ENCODE measurements at regions not wholly inside any gene's neighbourhood (a gene's known extent, or its start where the extent isn't known, plus 50 kb on each side); places are given as distances from the start of the nearest gene placed in this dataset.

GRCh38 chr13:33493672-33494365, 208.3 kb upstream of the STARD13 start:
- WGBS, 2 donors, result 46 to 54% methylated on average over 6 of the region's 6 CpGs
- FAIRE-seq, result no peak

GRCh38 chr13:33494596-33495204, 209.1 kb upstream of the STARD13 start:
- ATAC-seq, result peak in 3 of 4 donors; percentile 43 to 59 (median 48)

More at GRCh38 chr13:33493672-33494365, 208.3 kb upstream of the STARD13 start:
- no peaks in the 10 kb centered on the region for H3K36me3 ChIP-seq
- H3K27me3 ChIP-seq, result no peaks in the 10 kb centered on the region
- H3K4me1 ChIP-seq, result peaks cover 0 to 17% (median 0%) of the 10 kb centered on the region in 3 donors
- intact Hi-C loops (cut with DNase I), result no loop called here
- no peak overlapping the region for H3K4me3 ChIP-seq
- no peaks in the 10 kb centered on the region for H3K9me3 ChIP-seq
- H3K27ac ChIP-seq, result no peak overlapping the region
- no peak for DNase-seq
- TF ChIP-seq, protein P1, sequence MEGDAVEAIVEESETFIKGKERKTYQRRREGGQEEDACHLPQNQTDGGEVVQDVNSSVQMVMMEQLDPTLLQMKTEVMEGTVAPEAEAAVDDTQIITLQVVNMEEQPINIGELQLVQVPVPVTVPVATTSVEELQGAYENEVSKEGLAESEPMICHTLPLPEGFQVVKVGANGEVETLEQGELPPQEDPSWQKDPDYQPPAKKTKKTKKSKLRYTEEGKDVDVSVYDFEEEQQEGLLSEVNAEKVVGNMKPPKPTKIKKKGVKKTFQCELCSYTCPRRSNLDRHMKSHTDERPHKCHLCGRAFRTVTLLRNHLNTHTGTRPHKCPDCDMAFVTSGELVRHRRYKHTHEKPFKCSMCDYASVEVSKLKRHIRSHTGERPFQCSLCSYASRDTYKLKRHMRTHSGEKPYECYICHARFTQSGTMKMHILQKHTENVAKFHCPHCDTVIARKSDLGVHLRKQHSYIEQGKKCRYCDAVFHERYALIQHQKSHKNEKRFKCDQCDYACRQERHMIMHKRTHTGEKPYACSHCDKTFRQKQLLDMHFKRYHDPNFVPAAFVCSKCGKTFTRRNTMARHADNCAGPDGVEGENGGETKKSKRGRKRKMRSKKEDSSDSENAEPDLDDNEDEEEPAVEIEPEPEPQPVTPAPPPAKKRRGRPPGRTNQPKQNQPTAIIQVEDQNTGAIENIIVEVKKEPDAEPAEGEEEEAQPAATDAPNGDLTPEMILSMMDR (IDR thresholded peaks at IDR 0.05), result no peak
- peak in 3 of 4 donors; percentile 67 to 76 (median 76) for ATAC-seq

DNA sequence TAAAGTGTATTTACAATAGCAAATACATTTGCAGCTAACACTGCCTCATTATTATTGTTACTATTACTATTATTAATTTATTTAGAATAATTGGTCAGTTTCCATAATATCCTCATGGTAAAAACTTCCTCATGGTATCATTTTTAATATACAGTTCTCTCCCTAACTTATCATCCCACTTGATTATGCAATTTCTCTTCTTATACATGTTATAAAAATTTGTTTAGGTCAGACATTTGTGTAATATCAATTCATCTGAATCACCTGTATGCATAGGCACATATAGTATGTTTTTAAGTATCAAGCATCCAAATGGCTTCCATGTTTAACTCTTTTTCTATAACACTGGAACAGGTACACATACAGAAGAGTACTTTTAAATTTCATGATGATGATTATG, 210.8 kb upstream of the STARD13 start:
- H3K27me3 ChIP-seq, result no peaks in the 10 kb centered on the region
- TF ChIP-seq, protein P1 (IDR thresholded peaks at IDR 0.05), result no peak
- intact Hi-C loops (cut with DNase I), result no loop called here
- DNase-seq (no peak), FAIRE-seq (no peak), ATAC-seq (no peak)
- H3K36me3 ChIP-seq, result no peaks in the 10 kb centered on the region
- no peak overlapping the region for H3K4me3 ChIP-seq
- peaks cover 0 to 17% (median 0%) of the 10 kb centered on the region in 3 donors for H3K4me1 ChIP-seq
- no peak overlapping the region for H3K27ac ChIP-seq
- no peaks in the 10 kb centered on the region for H3K9me3 ChIP-seq

More at GRCh38 chr13:33494596-33495204, 209.1 kb upstream of the STARD13 start:
- no peak for FAIRE-seq
- Histone ChIP-seq H3K27ac (peak overlapping the region in 1 of 4 donors; percentile 20), H3K4me3 (no peak overlapping the region), H3K27me3 (no peaks in the 10 kb centered on the region), H3K9me3 (no peaks in the 10 kb centered on the region), H3K4me1 (peaks cover 0 to 17% (median 0%) of the 10 kb centered on the region in 3 donors), H3K36me3 (no peaks in the 10 kb centered on the region)
- DNase-seq, result no peak
- 77 to 82% methylated on average over 4 of the region's 4 CpGs for WGBS, 2 donors
- TF ChIP-seq, protein P1 (IDR thresholded peaks at IDR 0.05), result no peak
- intact Hi-C loops (cut with DNase I), result no loop called here

DNA sequence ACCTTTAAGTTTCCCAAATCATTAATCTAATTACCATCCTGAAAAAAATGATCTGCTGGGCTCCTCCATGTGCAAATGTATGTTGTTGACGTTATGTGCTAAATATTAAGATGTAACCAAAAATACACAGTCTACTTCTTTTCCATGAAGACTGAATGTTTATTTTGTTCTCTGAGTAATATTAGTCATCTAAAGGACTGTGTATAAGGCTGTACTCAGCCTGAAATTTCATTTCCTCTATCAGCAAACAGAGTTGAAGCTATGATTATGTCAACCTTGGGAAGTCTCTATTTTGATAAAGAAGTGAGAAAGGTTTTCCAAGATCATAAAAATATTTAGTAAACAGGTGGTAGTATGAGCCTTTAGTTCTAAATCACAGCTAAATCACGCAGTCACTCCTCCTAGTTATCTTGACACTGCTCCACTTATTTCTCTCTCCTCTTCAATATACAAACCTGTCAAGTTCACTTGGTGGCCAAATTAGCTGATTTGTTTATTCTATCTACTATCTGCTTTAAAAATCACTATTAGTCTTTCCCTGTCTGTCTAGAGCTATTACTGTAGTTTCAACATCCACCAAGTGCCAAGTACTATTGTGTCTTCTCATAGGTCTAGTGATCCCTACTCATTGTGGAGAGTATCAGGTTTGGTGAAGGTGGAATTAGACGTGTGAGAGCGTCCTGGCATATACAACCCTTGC, 211.7 kb upstream of the STARD13 start:
- H3K4me1 ChIP-seq, result peaks cover 0 to 17% (median 0%) of the 10 kb centered on the region in 3 donors
- WGBS, 2 donors, result 80 to 89% methylated on average over 4 of the region's 4 CpGs
- TF ChIP-seq, protein P1 (IDR thresholded peaks at IDR 0.05), result no peak
- H3K4me3 ChIP-seq, result no peak overlapping the region
- ATAC-seq (peak in 3 of 4 donors; percentile 39 to 46 (median 39)), DNase-seq (no peak), FAIRE-seq (peak; percentile 5)
- no peaks in the 10 kb centered on the region for H3K9me3 ChIP-seq
- H3K36me3 ChIP-seq, result no peaks in the 10 kb centered on the region
- no peaks in the 10 kb centered on the region for H3K27me3 ChIP-seq
- intact Hi-C loops (cut with DNase I), result no loop called here
- H3K27ac ChIP-seq, result peak overlapping the region in 1 of 4 donors; percentile 12

Measured in pancreas (tissue), 10 donors.